ENCODE measurements at regions not wholly inside any gene's neighbourhood (a gene's known extent, or its start where the extent isn't known, plus 50 kb on each side); places are given as distances from the start of the nearest gene placed in this dataset.

- no peak for DNase-seq
- H3K27ac ChIP-seq = no peak overlapping the region
- no peaks in the 10 kb centered on the region for H3K27me3 ChIP-seq
- ATAC-seq = no peak
- H3K36me3 ChIP-seq = no peaks in the 10 kb centered on the region
- no peaks in the 10 kb centered on the region for H3K4me1 ChIP-seq
- intact Hi-C loops (cut with DNase I) = no loop called here
- 65% methylated on average over 3 of the region's 3 CpGs for WGBS (ENCODE audit: insufficient coverage, low coverage, low lambda C conversion rate, missing lambda C conversion rate)
- no peak overlapping the region for H3K4me3 ChIP-seq
- no peak for TF ChIP-seq POLR2A (IDR thresholded peaks at IDR 0.05)
- TF ChIP-seq CTCF (IDR thresholded peaks at IDR 0.05) = no peak
- H3K9me3 ChIP-seq = no peaks in the 10 kb centered on the region
These were observed 644.8 kb downstream of the HACE1 start for GRCh38 chr6:104214901-104215300.

GRCh38 chr6:104212977-104213668 lies 646.6 kb downstream of the HACE1 start:
- ATAC-seq = no peak
- no peak overlapping the region for H3K4me3 ChIP-seq
- no peak for TF ChIP-seq CTCF (IDR thresholded peaks at IDR 0.05)
- TF ChIP-seq POLR2A (IDR thresholded peaks at IDR 0.05) = no peak
- no peak overlapping the region for H3K27ac ChIP-seq
- 95% methylated on average over 1 of the region's 1 CpG for WGBS (ENCODE audit: insufficient coverage, low coverage, low lambda C conversion rate, missing lambda C conversion rate)
- no peaks in the 10 kb centered on the region for H3K36me3 ChIP-seq
- intact Hi-C loops (cut with DNase I) = no loop called here
- DNase-seq = no peak
- H3K4me1 ChIP-seq = no peaks in the 10 kb centered on the region
- H3K9me3 ChIP-seq = no peaks in the 10 kb centered on the region
- no peaks in the 10 kb centered on the region for H3K27me3 ChIP-seq

- no peaks in the 10 kb centered on the region for H3K36me3 ChIP-seq
- no peaks in the 10 kb centered on the region for H3K9me3 ChIP-seq
- intact Hi-C loops (cut with DNase I) = no loop called here
- DNase-seq (no peak), ATAC-seq (no peak)
- no peaks in the 10 kb centered on the region for H3K4me1 ChIP-seq
- no peaks in the 10 kb centered on the region for H3K27me3 ChIP-seq
- TF ChIP-seq POLR2A (IDR thresholded peaks at IDR 0.05) = no peak
- TF ChIP-seq CTCF (IDR thresholded peaks at IDR 0.05) = no peak
- no peak overlapping the region for H3K4me3 ChIP-seq
- no peak overlapping the region for H3K27ac ChIP-seq
These were observed 652.1 kb downstream of the HACE1 start for GRCh38 chr6:104207635-104208034.

GRCh38 chr6:104201557-104201956 lies 658.2 kb downstream of the HACE1 start:
- intact Hi-C loops (cut with DNase I) = no loop called here

More at GRCh38 chr6:104201557-104201956, 658.2 kb downstream of the HACE1 start:
- H3K27ac ChIP-seq = no peak overlapping the region
- ATAC-seq = no peak
- 100% methylated on average over 2 of the region's 2 CpGs for WGBS (ENCODE audit: insufficient coverage, low coverage, low lambda C conversion rate, missing lambda C conversion rate)
- H3K4me1 ChIP-seq = no peaks in the 10 kb centered on the region
- H3K27me3 ChIP-seq = no peaks in the 10 kb centered on the region
- H3K36me3 ChIP-seq = no peaks in the 10 kb centered on the region
- H3K4me3 ChIP-seq = no peak overlapping the region
- TF ChIP-seq POLR2A (IDR thresholded peaks at IDR 0.05) (no peak), CTCF (IDR thresholded peaks at IDR 0.05) (no peak)
- H3K9me3 ChIP-seq = no peaks in the 10 kb centered on the region
- DNase-seq = no peak
